ENCODE measurements at regions not wholly inside any gene's neighbourhood (a gene's known extent, or its start where the extent isn't known, plus 50 kb on each side); places are given as distances from the start of the nearest gene placed in this dataset.

- TF ChIP-seq, protein P1, sequence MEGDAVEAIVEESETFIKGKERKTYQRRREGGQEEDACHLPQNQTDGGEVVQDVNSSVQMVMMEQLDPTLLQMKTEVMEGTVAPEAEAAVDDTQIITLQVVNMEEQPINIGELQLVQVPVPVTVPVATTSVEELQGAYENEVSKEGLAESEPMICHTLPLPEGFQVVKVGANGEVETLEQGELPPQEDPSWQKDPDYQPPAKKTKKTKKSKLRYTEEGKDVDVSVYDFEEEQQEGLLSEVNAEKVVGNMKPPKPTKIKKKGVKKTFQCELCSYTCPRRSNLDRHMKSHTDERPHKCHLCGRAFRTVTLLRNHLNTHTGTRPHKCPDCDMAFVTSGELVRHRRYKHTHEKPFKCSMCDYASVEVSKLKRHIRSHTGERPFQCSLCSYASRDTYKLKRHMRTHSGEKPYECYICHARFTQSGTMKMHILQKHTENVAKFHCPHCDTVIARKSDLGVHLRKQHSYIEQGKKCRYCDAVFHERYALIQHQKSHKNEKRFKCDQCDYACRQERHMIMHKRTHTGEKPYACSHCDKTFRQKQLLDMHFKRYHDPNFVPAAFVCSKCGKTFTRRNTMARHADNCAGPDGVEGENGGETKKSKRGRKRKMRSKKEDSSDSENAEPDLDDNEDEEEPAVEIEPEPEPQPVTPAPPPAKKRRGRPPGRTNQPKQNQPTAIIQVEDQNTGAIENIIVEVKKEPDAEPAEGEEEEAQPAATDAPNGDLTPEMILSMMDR (IDR thresholded peaks at IDR 0.05) = no peak
- TF ChIP-seq POLR2AphosphoS5 (IDR thresholded peaks at IDR 0.05; ENCODE audit: low read depth, low read length) = no peak
Measured at GRCh38 chr5:89359046-89359445, 476.1 kb upstream of the MEF2C start.
